GM23338 (cell line): ENCODE measurements at regions not wholly inside any gene's neighbourhood (a gene's known extent, or its start where the extent isn't known, plus 50 kb on each side); places are given as distances from the start of the nearest gene placed in this dataset.

Experiments used
- CTCF ChIP-seq, 2 experiments: fragments of 200-600 bp in 1 of 2; sonication (generic) in 1 of 2; conservative IDR thresholded peaks; 2 replicates each; pipeline versions ENCODE4 v1.5.1 to v1.6.1; 2016 to 2017; ENCODE audit warnings: antibody characterized with exemption in 2 of 2, low read depth in 2 of 2, mild to moderate bottlenecking in 2 of 2, moderate library complexity in 1 of 2
- EZH2phosphoT487 ChIP-seq: fragments of 200-600 bp; sonication (generic); IDR thresholded peaks from one replicate; pipeline ENCODE4 v1.8.1; 2018; ENCODE audit warnings: antibody characterized with exemption; ENCODE audit not compliant: unreplicated experiment
- NANOG ChIP-seq: IDR thresholded peaks from 2 replicates; pipeline ENCODE4 v1.6.1; 2016; ENCODE audit warnings: antibody characterized with exemption, borderline replicate concordance
- POLR2AphosphoS5 ChIP-seq: IDR thresholded peaks from 2 replicates; pipeline ENCODE4 v1.6.1; 2016; ENCODE audit warnings: antibody characterized with exemption, low read depth
- STAT1 ChIP-seq: IDR thresholded peaks from one replicate; pipeline ENCODE4 v1.6.1; 2016; ENCODE audit warnings: antibody characterized with exemption; ENCODE audit not compliant: unreplicated experiment
- TF ChIP-seq, protein P1 (sequence below): fragments of 250-450 bp; sonication (Bioruptor Pico); IDR thresholded peaks from 2 replicates; pipeline ENCODE4 v1.5.0; 2020; ENCODE audit warnings: mild to moderate bottlenecking, moderate library complexity
- TF ChIP-seq, protein P2 (sequence below): IDR thresholded peaks from one replicate; pipeline ENCODE4 v1.6.1; 2018; ENCODE audit warnings: antibody characterized with exemption; ENCODE audit not compliant: unreplicated experiment
- TF ChIP-seq, protein P3 (sequence below): IDR thresholded peaks from 2 replicates; pipeline ENCODE4 v1.6.1; 2016; ENCODE audit warnings: antibody characterized with exemption

DNA sequence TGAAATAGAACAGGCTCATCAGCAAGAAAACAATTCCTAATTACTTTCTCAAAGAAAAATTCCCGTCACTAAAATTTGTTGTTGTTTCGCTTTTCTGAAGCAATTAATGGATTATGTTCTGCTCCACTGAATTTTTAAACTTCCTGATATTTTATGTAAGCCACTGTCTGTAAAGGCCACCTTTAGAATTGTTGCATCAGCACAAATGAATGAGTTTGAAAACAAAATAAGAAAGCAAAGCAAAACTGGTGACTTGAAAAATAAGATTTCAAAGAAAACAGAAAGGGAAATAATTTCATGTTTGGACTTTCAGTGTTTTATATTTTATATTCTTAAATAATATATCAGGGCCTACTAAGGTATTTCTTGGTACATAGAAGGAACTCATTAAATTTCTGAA is 636.3 kb upstream of the TYRP1 start (continued):
- TF ChIP-seq, protein P1, sequence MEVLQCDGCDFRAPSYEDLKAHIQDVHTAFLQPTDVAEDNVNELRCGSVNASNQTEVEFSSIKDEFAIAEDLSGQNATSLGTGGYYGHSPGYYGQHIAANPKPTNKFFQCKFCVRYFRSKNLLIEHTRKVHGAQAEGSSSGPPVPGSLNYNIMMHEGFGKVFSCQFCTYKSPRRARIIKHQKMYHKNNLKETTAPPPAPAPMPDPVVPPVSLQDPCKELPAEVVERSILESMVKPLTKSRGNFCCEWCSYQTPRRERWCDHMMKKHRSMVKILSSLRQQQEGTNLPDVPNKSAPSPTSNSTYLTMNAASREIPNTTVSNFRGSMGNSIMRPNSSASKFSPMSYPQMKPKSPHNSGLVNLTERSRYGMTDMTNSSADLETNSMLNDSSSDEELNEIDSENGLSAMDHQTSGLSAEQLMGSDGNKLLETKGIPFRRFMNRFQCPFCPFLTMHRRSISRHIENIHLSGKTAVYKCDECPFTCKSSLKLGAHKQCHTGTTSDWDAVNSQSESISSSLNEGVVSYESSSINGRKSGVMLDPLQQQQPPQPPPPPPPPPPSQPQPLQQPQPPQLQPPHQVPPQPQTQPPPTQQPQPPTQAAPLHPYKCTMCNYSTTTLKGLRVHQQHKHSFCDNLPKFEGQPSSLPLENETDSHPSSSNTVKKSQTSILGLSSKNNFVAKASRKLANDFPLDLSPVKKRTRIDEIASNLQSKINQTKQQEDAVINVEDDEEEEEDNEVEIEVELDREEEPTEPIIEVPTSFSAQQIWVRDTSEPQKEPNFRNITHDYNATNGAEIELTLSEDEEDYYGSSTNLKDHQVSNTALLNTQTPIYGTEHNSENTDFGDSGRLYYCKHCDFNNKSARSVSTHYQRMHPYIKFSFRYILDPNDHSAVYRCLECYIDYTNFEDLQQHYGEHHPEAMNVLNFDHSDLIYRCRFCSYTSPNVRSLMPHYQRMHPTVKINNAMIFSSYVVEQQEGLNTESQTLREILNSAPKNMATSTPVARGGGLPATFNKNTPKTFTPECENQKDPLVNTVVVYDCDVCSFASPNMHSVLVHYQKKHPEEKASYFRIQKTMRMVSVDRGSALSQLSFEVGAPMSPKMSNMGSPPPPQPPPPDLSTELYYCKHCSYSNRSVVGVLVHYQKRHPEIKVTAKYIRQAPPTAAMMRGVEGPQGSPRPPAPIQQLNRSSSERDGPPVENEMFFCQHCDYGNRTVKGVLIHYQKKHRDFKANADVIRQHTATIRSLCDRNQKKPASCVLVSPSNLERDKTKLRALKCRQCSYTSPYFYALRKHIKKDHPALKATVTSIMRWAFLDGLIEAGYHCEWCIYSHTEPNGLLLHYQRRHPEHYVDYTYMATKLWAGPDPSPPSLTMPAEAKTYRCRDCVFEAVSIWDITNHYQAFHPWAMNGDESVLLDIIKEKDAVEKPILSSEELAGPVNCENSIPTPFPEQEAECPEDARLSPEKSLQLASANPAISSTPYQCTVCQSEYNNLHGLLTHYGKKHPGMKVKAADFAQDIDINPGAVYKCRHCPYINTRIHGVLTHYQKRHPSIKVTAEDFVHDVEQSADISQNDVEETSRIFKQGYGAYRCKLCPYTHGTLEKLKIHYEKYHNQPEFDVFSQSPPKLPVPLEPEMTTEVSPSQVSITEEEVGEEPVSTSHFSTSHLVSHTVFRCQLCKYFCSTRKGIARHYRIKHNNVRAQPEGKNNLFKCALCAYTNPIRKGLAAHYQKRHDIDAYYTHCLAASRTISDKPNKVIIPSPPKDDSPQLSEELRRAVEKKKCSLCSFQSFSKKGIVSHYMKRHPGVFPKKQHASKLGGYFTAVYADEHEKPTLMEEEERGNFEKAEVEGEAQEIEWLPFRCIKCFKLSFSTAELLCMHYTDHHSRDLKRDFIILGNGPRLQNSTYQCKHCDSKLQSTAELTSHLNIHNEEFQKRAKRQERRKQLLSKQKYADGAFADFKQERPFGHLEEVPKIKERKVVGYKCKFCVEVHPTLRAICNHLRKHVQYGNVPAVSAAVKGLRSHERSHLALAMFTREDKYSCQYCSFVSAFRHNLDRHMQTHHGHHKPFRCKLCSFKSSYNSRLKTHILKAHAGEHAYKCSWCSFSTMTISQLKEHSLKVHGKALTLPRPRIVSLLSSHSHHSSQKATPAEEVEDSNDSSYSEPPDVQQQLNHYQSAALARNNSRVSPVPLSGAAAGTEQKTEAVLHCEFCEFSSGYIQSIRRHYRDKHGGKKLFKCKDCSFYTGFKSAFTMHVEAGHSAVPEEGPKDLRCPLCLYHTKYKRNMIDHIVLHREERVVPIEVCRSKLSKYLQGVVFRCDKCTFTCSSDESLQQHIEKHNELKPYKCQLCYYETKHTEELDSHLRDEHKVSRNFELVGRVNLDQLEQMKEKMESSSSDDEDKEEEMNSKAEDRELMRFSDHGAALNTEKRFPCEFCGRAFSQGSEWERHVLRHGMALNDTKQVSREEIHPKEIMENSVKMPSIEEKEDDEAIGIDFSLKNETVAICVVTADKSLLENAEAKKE = no peak
- no peak for TF ChIP-seq POLR2AphosphoS5
- TF ChIP-seq STAT1 = no peak
- TF ChIP-seq CTCF (conservative IDR thresholded peaks at IDR 0.05; ENCODE audit: low read depth in 2 of 2) = no peak
- no peak for TF ChIP-seq NANOG
- TF ChIP-seq, protein P2, sequence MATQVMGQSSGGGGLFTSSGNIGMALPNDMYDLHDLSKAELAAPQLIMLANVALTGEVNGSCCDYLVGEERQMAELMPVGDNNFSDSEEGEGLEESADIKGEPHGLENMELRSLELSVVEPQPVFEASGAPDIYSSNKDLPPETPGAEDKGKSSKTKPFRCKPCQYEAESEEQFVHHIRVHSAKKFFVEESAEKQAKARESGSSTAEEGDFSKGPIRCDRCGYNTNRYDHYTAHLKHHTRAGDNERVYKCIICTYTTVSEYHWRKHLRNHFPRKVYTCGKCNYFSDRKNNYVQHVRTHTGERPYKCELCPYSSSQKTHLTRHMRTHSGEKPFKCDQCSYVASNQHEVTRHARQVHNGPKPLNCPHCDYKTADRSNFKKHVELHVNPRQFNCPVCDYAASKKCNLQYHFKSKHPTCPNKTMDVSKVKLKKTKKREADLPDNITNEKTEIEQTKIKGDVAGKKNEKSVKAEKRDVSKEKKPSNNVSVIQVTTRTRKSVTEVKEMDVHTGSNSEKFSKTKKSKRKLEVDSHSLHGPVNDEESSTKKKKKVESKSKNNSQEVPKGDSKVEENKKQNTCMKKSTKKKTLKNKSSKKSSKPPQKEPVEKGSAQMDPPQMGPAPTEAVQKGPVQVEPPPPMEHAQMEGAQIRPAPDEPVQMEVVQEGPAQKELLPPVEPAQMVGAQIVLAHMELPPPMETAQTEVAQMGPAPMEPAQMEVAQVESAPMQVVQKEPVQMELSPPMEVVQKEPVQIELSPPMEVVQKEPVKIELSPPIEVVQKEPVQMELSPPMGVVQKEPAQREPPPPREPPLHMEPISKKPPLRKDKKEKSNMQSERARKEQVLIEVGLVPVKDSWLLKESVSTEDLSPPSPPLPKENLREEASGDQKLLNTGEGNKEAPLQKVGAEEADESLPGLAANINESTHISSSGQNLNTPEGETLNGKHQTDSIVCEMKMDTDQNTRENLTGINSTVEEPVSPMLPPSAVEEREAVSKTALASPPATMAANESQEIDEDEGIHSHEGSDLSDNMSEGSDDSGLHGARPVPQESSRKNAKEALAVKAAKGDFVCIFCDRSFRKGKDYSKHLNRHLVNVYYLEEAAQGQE = no peak
- TF ChIP-seq EZH2phosphoT487 = no peak
- TF ChIP-seq, protein P3, sequence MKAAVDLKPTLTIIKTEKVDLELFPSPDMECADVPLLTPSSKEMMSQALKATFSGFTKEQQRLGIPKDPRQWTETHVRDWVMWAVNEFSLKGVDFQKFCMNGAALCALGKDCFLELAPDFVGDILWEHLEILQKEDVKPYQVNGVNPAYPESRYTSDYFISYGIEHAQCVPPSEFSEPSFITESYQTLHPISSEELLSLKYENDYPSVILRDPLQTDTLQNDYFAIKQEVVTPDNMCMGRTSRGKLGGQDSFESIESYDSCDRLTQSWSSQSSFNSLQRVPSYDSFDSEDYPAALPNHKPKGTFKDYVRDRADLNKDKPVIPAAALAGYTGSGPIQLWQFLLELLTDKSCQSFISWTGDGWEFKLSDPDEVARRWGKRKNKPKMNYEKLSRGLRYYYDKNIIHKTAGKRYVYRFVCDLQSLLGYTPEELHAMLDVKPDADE = no peak
